ENCODE measurements at regions not wholly inside any gene's neighbourhood (a gene's known extent, or its start where the extent isn't known, plus 50 kb on each side); places are given as distances from the start of the nearest gene placed in this dataset.

DNA sequence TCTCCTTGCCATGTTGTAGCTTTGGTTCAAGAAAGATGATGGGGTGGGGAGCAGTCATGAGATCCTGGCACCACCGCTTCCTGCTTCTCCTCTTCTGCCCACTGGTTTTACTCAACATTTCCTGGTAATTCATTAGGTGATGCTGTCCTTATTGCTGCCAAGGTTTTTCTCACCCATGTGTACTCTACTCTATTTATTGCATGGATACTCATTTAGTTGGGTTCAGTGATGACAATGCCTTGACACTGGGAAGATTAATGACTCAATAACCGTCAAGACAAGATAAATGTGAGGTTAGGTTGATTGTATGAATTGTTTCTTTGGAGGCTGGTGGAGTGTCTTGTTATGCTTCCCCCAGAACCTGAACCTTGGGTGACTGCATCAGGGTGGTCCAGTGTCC, 484.2 kb downstream of the SIPA1L2 start:
- TF ChIP-seq EP300 (IDR thresholded peaks at IDR 0.05): no peak
- TF ChIP-seq, protein P1, sequence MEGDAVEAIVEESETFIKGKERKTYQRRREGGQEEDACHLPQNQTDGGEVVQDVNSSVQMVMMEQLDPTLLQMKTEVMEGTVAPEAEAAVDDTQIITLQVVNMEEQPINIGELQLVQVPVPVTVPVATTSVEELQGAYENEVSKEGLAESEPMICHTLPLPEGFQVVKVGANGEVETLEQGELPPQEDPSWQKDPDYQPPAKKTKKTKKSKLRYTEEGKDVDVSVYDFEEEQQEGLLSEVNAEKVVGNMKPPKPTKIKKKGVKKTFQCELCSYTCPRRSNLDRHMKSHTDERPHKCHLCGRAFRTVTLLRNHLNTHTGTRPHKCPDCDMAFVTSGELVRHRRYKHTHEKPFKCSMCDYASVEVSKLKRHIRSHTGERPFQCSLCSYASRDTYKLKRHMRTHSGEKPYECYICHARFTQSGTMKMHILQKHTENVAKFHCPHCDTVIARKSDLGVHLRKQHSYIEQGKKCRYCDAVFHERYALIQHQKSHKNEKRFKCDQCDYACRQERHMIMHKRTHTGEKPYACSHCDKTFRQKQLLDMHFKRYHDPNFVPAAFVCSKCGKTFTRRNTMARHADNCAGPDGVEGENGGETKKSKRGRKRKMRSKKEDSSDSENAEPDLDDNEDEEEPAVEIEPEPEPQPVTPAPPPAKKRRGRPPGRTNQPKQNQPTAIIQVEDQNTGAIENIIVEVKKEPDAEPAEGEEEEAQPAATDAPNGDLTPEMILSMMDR (IDR thresholded peaks at IDR 0.05): no peak

Data from gastroesophageal sphincter (tissue), 3 donors.